Prostate gland (tissue), 2 donors: ENCODE measurements at regions not wholly inside any gene's neighbourhood (a gene's known extent, or its start where the extent isn't known, plus 50 kb on each side); places are given as distances from the start of the nearest gene placed in this dataset.

ENCODE experiments used
- CTCF ChIP-seq, 4 experiments: fragments of 200-600 bp in 2 of 4; fragments of 450-650 bp in 2 of 4; sonication (generic) in 2 of 4; IDR thresholded peaks; 1 replicate in 3 of 4; 2 replicates in 1 of 4; pipeline ENCODE4 v1.5.1; 2016 to 2019; ENCODE audit warnings: antibody characterized with exemption in 4 of 4, mild to moderate bottlenecking in 2 of 4, moderate library complexity in 2 of 4
- POLR2A ChIP-seq: fragments of 450-650 bp; IDR thresholded peaks from one replicate; pipeline ENCODE4 v1.6.1; 2016; ENCODE audit warnings: antibody characterized with exemption, mild to moderate bottlenecking
- POLR2AphosphoS5 ChIP-seq: sonication (generic); formaldehyde crosslinking; IDR thresholded peaks from one replicate; pipeline ENCODE4 v1.6.1; 2017; ENCODE audit warnings: antibody characterized with exemption

DNA sequence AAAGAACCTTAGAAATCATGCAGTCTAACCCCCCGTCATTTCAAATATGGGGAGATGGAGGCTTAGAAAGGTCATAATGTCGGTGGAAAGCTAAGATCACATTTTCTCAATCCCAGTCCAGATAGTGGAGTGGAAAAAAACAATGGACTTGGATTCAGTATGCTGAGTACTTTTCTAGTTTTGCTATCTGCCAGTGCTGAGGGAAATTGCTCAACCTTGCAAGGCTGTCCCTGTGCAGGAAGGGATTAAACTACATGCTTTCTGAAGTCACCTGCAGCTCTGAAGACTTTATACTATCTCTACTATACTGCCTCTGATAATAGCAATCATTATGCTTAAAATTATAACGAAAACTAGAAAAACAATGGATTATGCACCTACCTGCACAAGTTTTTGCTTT is 272.8 kb downstream of the LRIG3 start:
- TF ChIP-seq CTCF (IDR thresholded peaks at IDR 0.05) (no peak), POLR2A (no peak), POLR2AphosphoS5 (no peak)
